T47D (cell line): ENCODE measurements at regions not wholly inside any gene's neighbourhood (a gene's known extent, or its start where the extent isn't known, plus 50 kb on each side); places are given as distances from the start of the nearest gene placed in this dataset.

Source experiments
- DNase-seq, 2 experiments: peaks; one replicate each; pipeline versions ENCODE4 v3.0.0 to v3.0.0-alpha.2; 2011 to 2012; ENCODE audit warnings: low read depth in 1 of 2, low spot score in 1 of 2
- JUND ChIP-seq: IDR thresholded peaks from 2 replicates; pipeline ENCODE4 v1.6.1; 2012; ENCODE audit warnings: low read depth
- in situ Hi-C: cut with HindIII; loops from 2 replicates; pipeline ENCODE4 v1.10.0; 2016; ENCODE audit warnings: low sequenced_read_pairs, low pct_unique_long_range_greater_than_20kb

- peak in 1 of 2 experiments; percentile 19 for DNase-seq
- in situ Hi-C loops = no loop called here
- no peak for TF ChIP-seq JUND
Observed at GRCh38 chr4:35559559-35560365, 684.6 kb downstream of the ARAP2 start.

- in situ Hi-C loops = no loop called here
- no peak for TF ChIP-seq JUND
- no peak for DNase-seq
Observed at GRCh38 chr4:35562861-35563260, 681.5 kb downstream of the ARAP2 start.

GRCh38 chr4:35565640-35566039, 678.7 kb downstream of the ARAP2 start:
- no peak for DNase-seq
- no peak for TF ChIP-seq JUND
- in situ Hi-C loops = no loop called here

- in situ Hi-C loops = no loop called here
- TF ChIP-seq JUND = no peak
- no peak for DNase-seq
Observed at GRCh38 chr4:35591035-35591434, 653.3 kb downstream of the ARAP2 start.

- TF ChIP-seq JUND = no peak
- no peak for DNase-seq
- in situ Hi-C loops = no loop called here
Observed at GRCh38 chr4:35604252-35604651, 640.1 kb downstream of the ARAP2 start.

- no peak for TF ChIP-seq JUND
- in situ Hi-C loops = no loop called here
- no peak for DNase-seq
Observed at GRCh38 chr4:35604724-35605123, 639.6 kb downstream of the ARAP2 start.

- DNase-seq = no peak
- in situ Hi-C loops = no loop called here
- no peak for TF ChIP-seq JUND
Observed at GRCh38 chr4:35608205-35608604, 636.1 kb downstream of the ARAP2 start.

- no peak for TF ChIP-seq JUND
- no peak for DNase-seq
- in situ Hi-C loops = no loop called here
Observed at GRCh38 chr4:35614120-35614519, 630.2 kb downstream of the ARAP2 start.

GRCh38 chr4:35639929-35640328, 604.4 kb downstream of the ARAP2 start:
- in situ Hi-C loops = no loop called here
- TF ChIP-seq JUND = no peak
- DNase-seq = no peak

GRCh38 chr4:35643661-35644060, 600.7 kb downstream of the ARAP2 start:
- no peak for DNase-seq
- no peak for TF ChIP-seq JUND

GRCh38 chr4:35644591-35644990, 599.7 kb downstream of the ARAP2 start:
- no peak for TF ChIP-seq JUND
- in situ Hi-C loops = no loop called here
- DNase-seq = no peak

More at GRCh38 chr4:35643661-35644060, 600.7 kb downstream of the ARAP2 start:
- in situ Hi-C loops = no loop called here

- in situ Hi-C loops = no loop called here
- DNase-seq = no peak
Observed at GRCh38 chr4:35649011-35649410, 595.3 kb downstream of the ARAP2 start.

GRCh38 chr4:35649778-35650177, 594.5 kb downstream of the ARAP2 start:
- in situ Hi-C loops = no loop called here
- no peak for TF ChIP-seq JUND
- no peak for DNase-seq

More at GRCh38 chr4:35649011-35649410, 595.3 kb downstream of the ARAP2 start:
- TF ChIP-seq JUND = no peak

- TF ChIP-seq JUND = no peak
- no peak for DNase-seq
- in situ Hi-C loops = no loop called here
Observed at GRCh38 chr4:35652197-35652596, 592.1 kb downstream of the ARAP2 start.
